BJ (cell line): ENCODE measurements at regions not wholly inside any gene's neighbourhood (a gene's known extent, or its start where the extent isn't known, plus 50 kb on each side); places are given as distances from the start of the nearest gene placed in this dataset.

Experiments
- CTCF ChIA-PET: fragments of 350-600 bp; formaldehyde crosslinking; extraction: SDS; loops from one replicate; lab custom pipeline; 2021; ENCODE audit warnings: antibody characterized with exemption, inconsistent platforms; lab: Yijun Ruan, JAX
- POLR2A ChIA-PET: fragments of 300-600 bp; sonication (Branson Sonifier 250); formaldehyde crosslinking; extraction: SDS; loops from one replicate; lab custom pipeline; 2021; ENCODE audit warnings: antibody characterized with exemption; lab: Charles Lee
- DNase-seq: peaks from one replicate; pipeline ENCODE4 v3.0.0-alpha.2; 2011; ENCODE audit warnings: low read depth
- H3K27me3 ChIP-seq: 2 replicates; pipeline ENCODE4 v1.6.0; 2011; ENCODE audit warnings: low read length; ENCODE audit not compliant: control insufficient read depth, insufficient read depth
- H3K36me3 ChIP-seq: 2 replicates; pipeline ENCODE4 v1.5.1; 2011; ENCODE audit warnings: low read length; ENCODE audit not compliant: control insufficient read depth, insufficient read depth
- H3K4me3 ChIP-seq: 2 replicates; pipeline ENCODE4 v1.5.1; 2011; ENCODE audit warnings: low read depth, mild to moderate bottlenecking, control low read depth, low read length
- TF ChIP-seq, protein P1 (sequence below): IDR thresholded peaks from 2 replicates; pipeline ENCODE4 v1.5.1; 2011; ENCODE audit warnings: low read depth, mild to moderate bottlenecking, control low read depth, inconsistent platforms, low read length, moderate library complexity; ENCODE audit not compliant: insufficient read depth

DNA sequence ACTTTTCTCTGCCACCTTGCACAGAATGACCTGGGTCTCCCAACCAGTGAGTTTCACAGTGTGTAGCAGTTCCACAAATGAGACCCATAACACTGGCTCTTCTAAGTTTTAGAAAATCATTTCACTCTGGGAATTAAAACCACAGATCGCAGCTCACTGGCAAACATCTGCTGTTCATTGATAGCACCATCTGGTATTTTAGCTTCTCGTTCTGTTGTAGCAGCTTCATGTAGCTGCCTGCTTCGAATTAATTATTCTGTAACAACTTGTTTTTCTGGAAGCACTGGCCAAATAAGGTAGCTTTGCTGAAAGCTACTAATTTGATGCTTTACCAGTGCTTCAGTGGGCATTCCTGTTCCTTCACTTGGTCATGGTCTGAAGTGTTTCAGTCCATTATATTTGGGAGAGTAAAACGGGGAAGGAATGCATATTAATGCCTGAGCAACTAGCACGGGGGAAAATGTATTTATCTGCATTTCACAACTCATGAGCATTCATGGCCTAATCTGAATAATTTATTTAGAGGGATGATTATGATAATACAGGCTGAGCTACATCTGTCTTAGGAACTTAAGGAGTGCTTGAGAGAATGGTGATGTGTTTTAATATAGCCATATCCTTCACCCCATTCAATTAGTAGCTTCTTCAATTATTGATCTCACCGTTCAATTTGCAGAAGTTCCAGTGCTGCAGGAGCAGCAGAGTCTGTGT is 447.4 kb downstream of the XPNPEP1 start:
- CTCF ChIA-PET = no interaction called here
- TF ChIP-seq, protein P1, sequence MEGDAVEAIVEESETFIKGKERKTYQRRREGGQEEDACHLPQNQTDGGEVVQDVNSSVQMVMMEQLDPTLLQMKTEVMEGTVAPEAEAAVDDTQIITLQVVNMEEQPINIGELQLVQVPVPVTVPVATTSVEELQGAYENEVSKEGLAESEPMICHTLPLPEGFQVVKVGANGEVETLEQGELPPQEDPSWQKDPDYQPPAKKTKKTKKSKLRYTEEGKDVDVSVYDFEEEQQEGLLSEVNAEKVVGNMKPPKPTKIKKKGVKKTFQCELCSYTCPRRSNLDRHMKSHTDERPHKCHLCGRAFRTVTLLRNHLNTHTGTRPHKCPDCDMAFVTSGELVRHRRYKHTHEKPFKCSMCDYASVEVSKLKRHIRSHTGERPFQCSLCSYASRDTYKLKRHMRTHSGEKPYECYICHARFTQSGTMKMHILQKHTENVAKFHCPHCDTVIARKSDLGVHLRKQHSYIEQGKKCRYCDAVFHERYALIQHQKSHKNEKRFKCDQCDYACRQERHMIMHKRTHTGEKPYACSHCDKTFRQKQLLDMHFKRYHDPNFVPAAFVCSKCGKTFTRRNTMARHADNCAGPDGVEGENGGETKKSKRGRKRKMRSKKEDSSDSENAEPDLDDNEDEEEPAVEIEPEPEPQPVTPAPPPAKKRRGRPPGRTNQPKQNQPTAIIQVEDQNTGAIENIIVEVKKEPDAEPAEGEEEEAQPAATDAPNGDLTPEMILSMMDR = no peak
- Histone ChIP-seq H3K27me3 (no peaks in the 10 kb centered on the region), H3K4me3 (no peak overlapping the region), H3K36me3 (no peaks in the 10 kb centered on the region)
- POLR2A ChIA-PET = no interaction called here
- DNase-seq = no peak

DNA sequence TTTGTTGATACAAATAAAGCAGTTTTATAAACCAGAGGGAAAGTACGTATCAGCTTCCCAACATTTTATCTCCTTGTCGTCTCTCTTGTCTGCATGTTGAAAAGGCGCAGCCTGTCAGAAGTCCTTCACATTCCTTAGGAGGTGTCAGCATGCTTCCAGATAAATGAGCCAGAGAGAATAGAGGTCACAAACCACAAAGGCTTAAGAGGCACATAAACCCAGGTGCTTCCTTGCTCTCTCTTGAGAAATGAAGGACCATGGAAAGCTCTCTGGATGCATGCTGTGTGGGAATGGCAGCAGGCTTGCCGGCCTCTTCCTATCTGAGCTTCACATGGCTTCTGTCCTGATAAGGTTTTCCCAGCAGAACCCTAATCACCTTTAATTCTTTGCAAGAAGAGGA is 448.5 kb downstream of the XPNPEP1 start:
- no peak for DNase-seq
- POLR2A ChIA-PET = no interaction called here
- Histone ChIP-seq H3K36me3 (no peaks in the 10 kb centered on the region), H3K27me3 (no peaks in the 10 kb centered on the region), H3K4me3 (no peak overlapping the region)
- TF ChIP-seq, protein P1 = no peak
- CTCF ChIA-PET = no interaction called here

DNA sequence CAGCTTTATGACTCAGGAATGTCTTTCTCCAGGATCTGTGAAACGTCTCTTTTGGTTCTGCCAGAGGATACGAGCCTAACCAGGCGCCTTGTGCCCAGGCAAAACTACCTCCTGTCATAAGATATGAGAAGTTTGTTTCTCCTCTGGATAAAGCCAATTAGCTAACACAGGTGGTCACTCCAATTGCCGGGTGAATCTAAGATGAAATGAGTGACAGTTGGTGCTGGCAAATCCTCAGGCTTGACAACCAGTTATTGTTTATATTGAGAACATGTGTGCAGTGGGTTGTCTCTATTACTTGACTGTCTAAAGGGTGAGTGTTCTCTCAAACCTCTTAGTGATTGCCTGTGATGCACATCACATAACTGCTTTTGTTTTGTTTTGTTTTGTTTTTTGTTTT is 449.1 kb downstream of the XPNPEP1 start:
- CTCF ChIA-PET = no interaction called here
- Histone ChIP-seq H3K36me3 (no peaks in the 10 kb centered on the region), H3K4me3 (no peak overlapping the region), H3K27me3 (no peaks in the 10 kb centered on the region)
- TF ChIP-seq, protein P1 = no peak
- POLR2A ChIA-PET = no interaction called here
- no peak for DNase-seq

DNA sequence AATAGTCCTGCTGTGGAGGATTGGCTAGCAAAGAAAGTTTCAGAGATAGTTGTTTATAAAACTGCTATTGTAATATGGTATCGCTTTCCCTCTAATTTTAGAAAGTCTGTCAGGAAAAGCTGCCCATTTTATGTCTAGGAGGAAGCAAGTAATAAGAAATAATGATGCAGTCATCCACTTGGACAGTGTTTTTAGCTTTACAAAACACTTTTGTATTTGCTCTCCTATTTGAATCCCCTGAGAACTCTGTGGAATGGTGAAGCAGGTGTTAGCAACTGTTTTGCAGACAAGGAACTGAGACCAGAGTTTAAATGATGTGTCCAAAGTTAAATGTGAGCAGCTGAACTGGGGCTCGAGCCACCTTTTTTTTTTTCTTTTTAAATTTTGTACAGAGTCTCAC is 455.8 kb downstream of the XPNPEP1 start:
- Histone ChIP-seq H3K36me3 (no peaks in the 10 kb centered on the region), H3K27me3 (no peaks in the 10 kb centered on the region), H3K4me3 (no peak overlapping the region)
- POLR2A ChIA-PET = no interaction called here
- TF ChIP-seq, protein P1 = no peak
- CTCF ChIA-PET = no interaction called here
- no peak for DNase-seq

DNA sequence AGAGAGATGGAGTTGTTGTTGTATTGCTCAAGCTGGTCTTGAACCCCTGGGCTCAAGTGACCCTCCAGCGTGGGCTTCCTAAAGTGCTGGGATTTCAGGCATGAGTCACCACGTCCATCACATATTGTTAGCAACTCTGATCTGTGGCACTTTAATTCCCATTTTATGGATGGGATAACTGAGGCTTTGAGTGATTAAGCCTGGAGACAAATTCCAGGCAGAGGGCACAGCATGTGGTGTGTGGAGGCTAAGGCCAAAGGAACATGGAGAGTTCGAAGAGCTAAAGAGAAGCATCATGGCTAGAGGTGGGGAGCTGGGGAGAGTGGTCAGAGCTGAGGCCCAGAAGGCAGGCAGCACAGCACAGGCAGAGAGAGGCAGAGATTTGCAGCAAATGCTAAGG is 458.4 kb downstream of the XPNPEP1 start:
- H3K4me3 ChIP-seq = no peak overlapping the region
- H3K36me3 ChIP-seq = no peaks in the 10 kb centered on the region
- no peaks in the 10 kb centered on the region for H3K27me3 ChIP-seq
- no peak for DNase-seq
- POLR2A ChIA-PET = no interaction called here
- CTCF ChIA-PET = no interaction called here
- TF ChIP-seq, protein P1 = no peak
